Lower lobe of right lung (tissue), 2 donors: ENCODE measurements at regions not wholly inside any gene's neighbourhood (a gene's known extent, or its start where the extent isn't known, plus 50 kb on each side); places are given as distances from the start of the nearest gene placed in this dataset.

ENCODE experiments used
- ATAC-seq, 2 donors: fragments of 200-7000 bp; cut with Tn5 transposase; one replicate each; pipeline ENCODE4 v1.9.1; 2020 to 2022; ENCODE audit warnings: mild to moderate bottlenecking in 2 of 2, moderate library complexity in 2 of 2
- DNase-seq: peaks from one replicate; pipeline ENCODE4 v3.0.0-alpha.2; 2020
- H3K27ac ChIP-seq: fragments of 200-600 bp; one replicate; pipeline ENCODE4 v1.8.0; 2022
- H3K27me3 ChIP-seq: fragments of 200-600 bp; one replicate; pipeline ENCODE4 v1.8.0; 2022; ENCODE audit warnings: low read depth
- H3K36me3 ChIP-seq: fragments of 200-600 bp; one replicate; pipeline ENCODE4 v1.8.0; 2022; ENCODE audit warnings: mild to moderate bottlenecking
- H3K4me1 ChIP-seq: fragments of 200-600 bp; one replicate; pipeline ENCODE4 v1.8.0; 2022
- H3K4me3 ChIP-seq: fragments of 200-600 bp; one replicate; pipeline ENCODE4 v1.8.0; 2022; ENCODE audit warnings: mild to moderate bottlenecking
- H3K9me3 ChIP-seq: fragments of 200-600 bp; one replicate; pipeline ENCODE4 v1.8.0; 2022
- CTCF ChIP-seq: fragments of 200-600 bp; IDR thresholded peaks from one replicate; pipeline ENCODE4 v1.8.0; 2022; ENCODE audit warnings: antibody characterized with exemption, mild to moderate bottlenecking
- intact Hi-C: fragments of 100-400 bp; cut with DNase I; formaldehyde crosslinking; loops from one replicate; pipeline ENCODE4 v1.11.0; 2022
- donor health status: DM: no; HTN: yes; CAD: no; lungs with severe emphysema.

- DNase-seq: no peak
- no peak overlapping the region for H3K27ac ChIP-seq
- peaks cover 19% of the 10 kb centered on the region for H3K4me1 ChIP-seq
- intact Hi-C loops: no loop called here
- ATAC-seq: no peak
- H3K4me3 ChIP-seq: no peak overlapping the region
- no peaks in the 10 kb centered on the region for H3K9me3 ChIP-seq
- no peak for TF ChIP-seq CTCF
- H3K36me3 ChIP-seq: no peaks in the 10 kb centered on the region
- no peaks in the 10 kb centered on the region for H3K27me3 ChIP-seq
Observed at GRCh38 chr3:193897731-193898180, 238.2 kb upstream of the HES1 start.

GRCh38 chr3:193899001-193899400 lies 236.9 kb upstream of the HES1 start:
- TF ChIP-seq CTCF: no peak
- Histone ChIP-seq H3K36me3 (no peaks in the 10 kb centered on the region), H3K27ac (no peak overlapping the region), H3K9me3 (no peaks in the 10 kb centered on the region), H3K4me3 (no peak overlapping the region), H3K4me1 (peaks cover 14% of the 10 kb centered on the region), H3K27me3 (no peaks in the 10 kb centered on the region)
- DNase-seq (no peak), ATAC-seq (no peak)
- intact Hi-C loops: no loop called here

GRCh38 chr3:193901007-193901406 lies 234.9 kb upstream of the HES1 start:
- ATAC-seq (no peak), DNase-seq (no peak)
- TF ChIP-seq CTCF: no peak
- Histone ChIP-seq H3K9me3 (no peaks in the 10 kb centered on the region), H3K27me3 (no peaks in the 10 kb centered on the region), H3K27ac (no peak overlapping the region), H3K36me3 (no peaks in the 10 kb centered on the region), H3K4me3 (no peak overlapping the region), H3K4me1 (peaks cover 7% of the 10 kb centered on the region)
- intact Hi-C loops: no loop called here

- Histone ChIP-seq H3K27ac (no peak overlapping the region), H3K4me1 (peaks cover 18% of the 10 kb centered on the region), H3K4me3 (no peak overlapping the region), H3K36me3 (no peaks in the 10 kb centered on the region), H3K27me3 (no peaks in the 10 kb centered on the region), H3K9me3 (no peaks in the 10 kb centered on the region)
- DNase-seq (no peak), ATAC-seq (peak; percentile 39 to 61)
- intact Hi-C loops: no loop called here
- no peak for TF ChIP-seq CTCF
Observed at GRCh38 chr3:193902607-193903511, 233.1 kb upstream of the HES1 start.

- no peak for DNase-seq
- no peak for TF ChIP-seq CTCF
- H3K36me3 ChIP-seq: no peaks in the 10 kb centered on the region
- no peak for ATAC-seq
- H3K4me1 ChIP-seq: peaks cover 18% of the 10 kb centered on the region
- H3K9me3 ChIP-seq: peaks cover 5% of the 10 kb centered on the region
- no peak overlapping the region for H3K4me3 ChIP-seq
- no peaks in the 10 kb centered on the region for H3K27me3 ChIP-seq
- no peak overlapping the region for H3K27ac ChIP-seq
- intact Hi-C loops: no loop called here
Observed at GRCh38 chr3:193903512-193903817, 232.5 kb upstream of the HES1 start.
